ENCODE measurements at regions not wholly inside any gene's neighbourhood (a gene's known extent, or its start where the extent isn't known, plus 50 kb on each side); places are given as distances from the start of the nearest gene placed in this dataset.

GRCh38 chr2:238606311-238606710, 179.6 kb downstream of the ASB1 start:
- TF ChIP-seq POLR2A (IDR thresholded peaks at IDR 0.05) (no peak), CTCF (IDR thresholded peaks at IDR 0.05 in 4 of 5, conservative IDR thresholded peaks at IDR 0.05 in 1 of 5) (no peak)
- H3K4me1 ChIP-seq: peaks cover 3 to 17% of the 10 kb centered on the region in 2 donors
- H3K27me3 ChIP-seq: no peaks in the 10 kb centered on the region
- in situ Hi-C loops (cut with MboI; ENCODE audit: low sequenced_read_pairs in 4 of 4) (loop anchor here in 1 of 4 donors (25.0 kb wide), 1 partner anchor 244 kb away; no protein-coding TSS in a partner anchor), intact Hi-C loops (cut with DNase I; ENCODE audit: low total_unique reads) (no loop called here)
- H3K9me3 ChIP-seq: no peaks in the 10 kb centered on the region
- no peak for ATAC-seq
- DNase-seq: no peak
- no peak overlapping the region for H3K27ac ChIP-seq
- no peak overlapping the region for H3K4me3 ChIP-seq
- no peaks in the 10 kb centered on the region for H3K36me3 ChIP-seq

DNA sequence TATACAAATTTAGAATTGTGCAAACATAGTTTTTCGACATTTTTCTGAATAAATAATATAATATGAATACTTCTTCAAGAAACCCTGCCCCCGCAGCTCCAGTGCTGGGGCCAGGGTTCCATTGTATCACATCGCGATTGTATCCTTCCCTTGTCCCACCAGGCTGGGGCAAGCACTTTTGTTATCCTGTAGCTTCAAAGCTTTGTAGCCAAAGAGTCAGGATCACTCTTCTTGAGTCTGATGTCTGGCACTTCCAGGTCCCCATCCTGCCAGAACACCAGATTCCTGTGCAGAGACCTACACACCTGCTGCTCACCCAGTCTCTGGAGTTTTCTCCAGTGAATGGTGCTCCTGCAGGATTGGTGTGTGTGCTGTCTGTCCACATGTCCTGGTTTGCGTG, 186.9 kb downstream of the ASB1 start:
- in situ Hi-C loops (cut with MboI; ENCODE audit: low sequenced_read_pairs in 4 of 4) (loop anchor here in 1 of 4 donors (25.0 kb wide), 1 partner anchor 251 kb away; no protein-coding TSS in a partner anchor), intact Hi-C loops (cut with DNase I; ENCODE audit: low total_unique reads) (no loop called here)
- Histone ChIP-seq H3K9me3 (no peaks in the 10 kb centered on the region), H3K4me1 (no peaks in the 10 kb centered on the region), H3K4me3 (no peak overlapping the region), H3K36me3 (no peaks in the 10 kb centered on the region), H3K27ac (no peak overlapping the region), H3K27me3 (peaks cover 0 to under 1% (median 0%) of the 10 kb centered on the region in 3 donors)
- no peak for ATAC-seq
- no peak for DNase-seq
- no peak for TF ChIP-seq CTCF (IDR thresholded peaks at IDR 0.05 in 4 of 5, conservative IDR thresholded peaks at IDR 0.05 in 1 of 5)
- TF ChIP-seq POLR2A (IDR thresholded peaks at IDR 0.05): no peak

- Histone ChIP-seq H3K4me1 (no peaks in the 10 kb centered on the region), H3K9me3 (no peaks in the 10 kb centered on the region), H3K36me3 (no peaks in the 10 kb centered on the region), H3K27ac (no peak overlapping the region), H3K27me3 (peaks cover 0 to 2% (median 0%) of the 10 kb centered on the region in 3 donors), H3K4me3 (no peak overlapping the region)
- ATAC-seq (no peak), DNase-seq (no peak)
- in situ Hi-C loops (cut with MboI; ENCODE audit: low sequenced_read_pairs in 4 of 4) (loop anchor here in 1 of 4 donors (25.0 kb wide), 1 partner anchor 252 kb away; no protein-coding TSS in a partner anchor), intact Hi-C loops (cut with DNase I; ENCODE audit: low total_unique reads) (no loop called here)
- no peak for TF ChIP-seq POLR2A (IDR thresholded peaks at IDR 0.05)
- TF ChIP-seq CTCF (IDR thresholded peaks at IDR 0.05 in 4 of 5, conservative IDR thresholded peaks at IDR 0.05 in 1 of 5): no peak
Observed at GRCh38 chr2:238614376-238614775, 187.6 kb downstream of the ASB1 start.

GRCh38 chr2:238615187-238615586, 188.5 kb downstream of the ASB1 start:
- intact Hi-C loops (cut with DNase I; ENCODE audit: low total_unique reads) (no loop called here), in situ Hi-C loops (cut with MboI; ENCODE audit: low sequenced_read_pairs in 4 of 4) (loop anchor here in 1 of 4 donors (25.0 kb wide), 1 partner anchor 253 kb away; no protein-coding TSS in a partner anchor)
- Histone ChIP-seq H3K36me3 (no peaks in the 10 kb centered on the region), H3K9me3 (no peaks in the 10 kb centered on the region), H3K27ac (no peak overlapping the region), H3K4me3 (no peak overlapping the region), H3K27me3 (peaks cover 0 to 2% (median 0%) of the 10 kb centered on the region in 3 donors), H3K4me1 (no peaks in the 10 kb centered on the region)
- TF ChIP-seq CTCF (IDR thresholded peaks at IDR 0.05 in 4 of 5, conservative IDR thresholded peaks at IDR 0.05 in 1 of 5) (no peak), POLR2A (IDR thresholded peaks at IDR 0.05) (no peak)
- ATAC-seq: no peak
- DNase-seq: no peak

DNA sequence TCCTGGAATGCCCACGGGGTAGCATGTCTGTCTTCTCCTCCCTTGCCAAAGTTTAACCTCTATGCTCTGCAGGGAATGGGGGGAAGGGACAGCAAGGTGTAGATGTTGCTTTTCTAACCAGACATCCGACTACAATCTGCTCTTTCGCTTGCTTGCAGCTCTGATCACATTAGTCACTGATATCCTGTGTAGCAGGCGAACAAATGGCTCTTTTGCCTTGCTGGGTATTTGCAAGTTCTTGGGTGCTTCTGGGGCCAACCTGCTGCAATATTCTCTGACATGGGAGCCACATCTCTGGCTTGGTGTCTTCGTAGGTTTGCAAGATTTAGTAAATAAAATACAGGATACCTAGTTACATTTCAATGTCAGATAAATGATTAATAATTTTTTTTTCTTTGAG, 190.0 kb downstream of the ASB1 start:
- Histone ChIP-seq H3K9me3 (no peaks in the 10 kb centered on the region), H3K36me3 (no peaks in the 10 kb centered on the region), H3K27me3 (peaks cover 0 to 2% (median 0%) of the 10 kb centered on the region in 3 donors), H3K4me1 (no peaks in the 10 kb centered on the region), H3K27ac (no peak overlapping the region), H3K4me3 (no peak overlapping the region)
- ATAC-seq (no peak), DNase-seq (no peak)
- in situ Hi-C loops (cut with MboI; ENCODE audit: low sequenced_read_pairs in 4 of 4) (loop anchor here in 1 of 4 donors (25.0 kb wide), 1 partner anchor 254 kb away; no protein-coding TSS in a partner anchor), intact Hi-C loops (cut with DNase I; ENCODE audit: low total_unique reads) (no loop called here)
- TF ChIP-seq CTCF (IDR thresholded peaks at IDR 0.05 in 4 of 5, conservative IDR thresholded peaks at IDR 0.05 in 1 of 5) (no peak), POLR2A (IDR thresholded peaks at IDR 0.05) (no peak)
